Sigmoid colon (tissue), 6 donors: ENCODE measurements at regions not wholly inside any gene's neighbourhood (a gene's known extent, or its start where the extent isn't known, plus 50 kb on each side); places are given as distances from the start of the nearest gene placed in this dataset.

Experiments
- DNase-seq: peaks from one replicate; pipeline ENCODE4 v3.0.0-alpha.2; 2019
- H3K27ac ChIP-seq, 4 donors: fragments of 200-600 bp; sonication (generic); one replicate each; pipeline ENCODE4 v1.5.1; 2016 to 2019; ENCODE audit warnings: mild to moderate bottlenecking in 1 of 4
- H3K27me3 ChIP-seq, 3 donors: fragments of 200-600 bp; sonication (generic); one replicate each; pipeline ENCODE4 v1.5.1; 2019; ENCODE audit warnings: mild to moderate bottlenecking in 1 of 3
- H3K36me3 ChIP-seq, 4 donors: fragments of 200-600 bp; sonication (generic); one replicate each; pipeline ENCODE4 v1.5.1; 2016 to 2019
- H3K4me1 ChIP-seq, 4 donors: fragments of 200-600 bp; sonication (generic); one replicate each; pipeline ENCODE4 v1.5.1; 2017 to 2019
- H3K4me3 ChIP-seq, 4 donors: fragments of 200-600 bp; sonication (generic); one replicate each; pipeline ENCODE4 v1.5.1; 2017 to 2019; ENCODE audit warnings: mild to moderate bottlenecking in 2 of 4, moderate library complexity in 1 of 4
- H3K9me3 ChIP-seq, 4 donors: fragments of 200-600 bp in 3 of 4; sonication (generic) in 3 of 4; one replicate each; pipeline versions ENCODE4 v1.5.1 to v1.6.1; 2013 to 2019
- EP300 ChIP-seq, 4 donors: sonication (generic); formaldehyde crosslinking; IDR thresholded peaks; one replicate each; pipeline ENCODE4 v1.6.1; 2017; ENCODE audit warnings: antibody characterized with exemption in 4 of 4
- POLR2A ChIP-seq, 2 donors: fragments of 450-650 bp; IDR thresholded peaks; one replicate each; pipeline ENCODE4 v1.6.1; 2016; ENCODE audit warnings: antibody characterized with exemption in 2 of 2, mild to moderate bottlenecking in 2 of 2, moderate library complexity in 2 of 2
- POLR2AphosphoS5 ChIP-seq, 4 donors: sonication (generic); formaldehyde crosslinking; IDR thresholded peaks; one replicate each; pipeline ENCODE4 v1.6.1; 2017; ENCODE audit warnings: antibody characterized with exemption in 4 of 4
- WGBS, 2 donors: extraction: QIAGEN DNeasy Blood & Tissue Kit; methylation state at CpG; one replicate each; pipeline ENCODE4 v1.1.7; 2013; 5-methylcytosine and 5-hydroxymethylcytosine counted together
- intact Hi-C: fragments of 100-400 bp; cut with DNase I; formaldehyde crosslinking; loops from one replicate; pipeline ENCODE4 v1.15.1; 2023
- TF ChIP-seq, protein P1 (sequence below), 4 experiments: fragments of 450-650 bp in 3 of 4; fragments of 200-600 bp in 1 of 4; IDR thresholded peaks; one replicate each; pipeline ENCODE4 v1.5.1; 2016 to 2019; ENCODE audit warnings: antibody characterized with exemption in 4 of 4, mild to moderate bottlenecking in 3 of 4, moderate library complexity in 2 of 4
- donor health status: healthy with polysubstance abuse.
- donor health status: healthy.

- no peak overlapping the region for H3K27ac ChIP-seq
- TF ChIP-seq, protein P1, sequence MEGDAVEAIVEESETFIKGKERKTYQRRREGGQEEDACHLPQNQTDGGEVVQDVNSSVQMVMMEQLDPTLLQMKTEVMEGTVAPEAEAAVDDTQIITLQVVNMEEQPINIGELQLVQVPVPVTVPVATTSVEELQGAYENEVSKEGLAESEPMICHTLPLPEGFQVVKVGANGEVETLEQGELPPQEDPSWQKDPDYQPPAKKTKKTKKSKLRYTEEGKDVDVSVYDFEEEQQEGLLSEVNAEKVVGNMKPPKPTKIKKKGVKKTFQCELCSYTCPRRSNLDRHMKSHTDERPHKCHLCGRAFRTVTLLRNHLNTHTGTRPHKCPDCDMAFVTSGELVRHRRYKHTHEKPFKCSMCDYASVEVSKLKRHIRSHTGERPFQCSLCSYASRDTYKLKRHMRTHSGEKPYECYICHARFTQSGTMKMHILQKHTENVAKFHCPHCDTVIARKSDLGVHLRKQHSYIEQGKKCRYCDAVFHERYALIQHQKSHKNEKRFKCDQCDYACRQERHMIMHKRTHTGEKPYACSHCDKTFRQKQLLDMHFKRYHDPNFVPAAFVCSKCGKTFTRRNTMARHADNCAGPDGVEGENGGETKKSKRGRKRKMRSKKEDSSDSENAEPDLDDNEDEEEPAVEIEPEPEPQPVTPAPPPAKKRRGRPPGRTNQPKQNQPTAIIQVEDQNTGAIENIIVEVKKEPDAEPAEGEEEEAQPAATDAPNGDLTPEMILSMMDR (IDR thresholded peaks at IDR 0.05) = no peak
- TF ChIP-seq EP300 (IDR thresholded peaks at IDR 0.05) (no peak), POLR2A (IDR thresholded peaks at IDR 0.05) (no peak), POLR2AphosphoS5 (IDR thresholded peaks at IDR 0.05) (no peak)
- no peaks in the 10 kb centered on the region for H3K27me3 ChIP-seq
- WGBS, 2 donors = 86 to 95% methylated on average over 3 of the region's 3 CpGs
- no peaks in the 10 kb centered on the region for H3K9me3 ChIP-seq
- H3K4me3 ChIP-seq = no peak overlapping the region
- H3K4me1 ChIP-seq = peaks cover 0 to 36% (median 29%) of the 10 kb centered on the region in 4 donors
- intact Hi-C loops = no loop called here
- DNase-seq = no peak
- no peaks in the 10 kb centered on the region for H3K36me3 ChIP-seq
These were observed 165.7 kb upstream of the TSC22D2 start for GRCh38 chr3:150242220-150242936.

DNA sequence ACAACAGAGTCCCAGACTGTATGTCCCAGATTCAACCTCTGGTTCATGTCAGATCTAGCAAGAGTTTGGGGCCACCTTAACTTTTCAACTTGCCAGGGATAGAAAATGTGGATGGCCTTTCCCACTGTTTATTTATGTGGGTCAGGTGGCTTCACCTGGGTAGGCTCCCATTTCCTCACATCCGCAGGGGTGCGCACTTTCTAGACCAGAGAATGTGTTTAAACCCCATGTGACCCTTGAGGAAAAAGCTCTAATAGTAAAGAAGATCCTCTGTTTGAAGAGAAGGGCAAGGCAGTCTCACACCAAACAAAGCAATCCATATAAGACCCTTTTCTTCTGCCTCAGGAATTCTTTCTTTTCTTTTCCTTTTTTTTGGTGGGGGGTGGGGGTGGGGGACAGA, 167.2 kb upstream of the TSC22D2 start:
- no peaks in the 10 kb centered on the region for H3K36me3 ChIP-seq
- no peak for DNase-seq
- no peaks in the 10 kb centered on the region for H3K27me3 ChIP-seq
- WGBS, 2 donors = 91 to 92% methylated on average over 2 of the region's 2 CpGs
- no peak for TF ChIP-seq EP300 (IDR thresholded peaks at IDR 0.05)
- TF ChIP-seq POLR2AphosphoS5 (IDR thresholded peaks at IDR 0.05) = no peak
- TF ChIP-seq POLR2A (IDR thresholded peaks at IDR 0.05) = no peak
- TF ChIP-seq, protein P1 (IDR thresholded peaks at IDR 0.05) = no peak
- H3K4me1 ChIP-seq = peaks cover 0 to 51% (median 44%) of the 10 kb centered on the region in 4 donors
- H3K27ac ChIP-seq = no peak overlapping the region
- H3K4me3 ChIP-seq = no peak overlapping the region
- intact Hi-C loops = no loop called here
- H3K9me3 ChIP-seq = no peaks in the 10 kb centered on the region

DNA sequence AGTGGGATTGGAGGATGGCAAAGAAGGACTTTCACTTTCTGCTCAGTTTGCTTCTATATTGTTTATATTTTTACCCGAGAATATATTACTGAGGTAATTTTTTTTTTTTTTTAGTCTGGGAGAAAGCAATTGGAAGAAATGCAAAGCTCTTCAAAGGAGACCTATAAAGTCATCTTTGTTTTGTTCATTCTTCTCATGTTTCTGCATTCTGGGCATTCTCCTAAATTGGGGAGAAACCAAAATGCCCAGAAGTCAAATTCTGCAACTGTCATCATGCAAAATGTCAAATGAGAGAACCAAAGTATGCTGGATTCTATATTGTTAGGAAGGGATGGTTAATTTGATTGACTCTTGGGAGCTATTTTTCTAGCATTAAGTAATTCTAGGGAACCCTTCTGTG, 168.3 kb upstream of the TSC22D2 start:
- WGBS, 2 donors = 12 to 47% methylated on average over 1 of the region's 1 CpG
- no peak for DNase-seq
- no peaks in the 10 kb centered on the region for H3K27me3 ChIP-seq
- H3K9me3 ChIP-seq = no peaks in the 10 kb centered on the region
- H3K4me1 ChIP-seq = peaks cover 0 to 61% (median 54%) of the 10 kb centered on the region in 4 donors
- no peak overlapping the region for H3K4me3 ChIP-seq
- intact Hi-C loops = no loop called here
- H3K27ac ChIP-seq = no peak overlapping the region
- no peaks in the 10 kb centered on the region for H3K36me3 ChIP-seq
- TF ChIP-seq EP300 (IDR thresholded peaks at IDR 0.05) (no peak), POLR2A (IDR thresholded peaks at IDR 0.05) (no peak), POLR2AphosphoS5 (IDR thresholded peaks at IDR 0.05) (no peak)
- TF ChIP-seq, protein P1 (IDR thresholded peaks at IDR 0.05) = no peak

- Histone ChIP-seq H3K4me1 (peaks cover 0 to 64% (median 55%) of the 10 kb centered on the region in 4 donors), H3K9me3 (no peaks in the 10 kb centered on the region), H3K27me3 (no peaks in the 10 kb centered on the region), H3K36me3 (no peaks in the 10 kb centered on the region), H3K4me3 (no peak overlapping the region), H3K27ac (peak overlapping the region in 2 of 4 donors; percentile 70 to 85)
- WGBS, 2 donors = 34 to 74% methylated on average over 5 of the region's 5 CpGs
- DNase-seq = no peak
- intact Hi-C loops = no loop called here
- TF ChIP-seq, protein P1 (IDR thresholded peaks at IDR 0.05) = no peak
- TF ChIP-seq EP300 (IDR thresholded peaks at IDR 0.05) (no peak), POLR2A (IDR thresholded peaks at IDR 0.05) (no peak), POLR2AphosphoS5 (IDR thresholded peaks at IDR 0.05) (no peak)
These were observed 169.0 kb upstream of the TSC22D2 start for GRCh38 chr3:150238995-150239619.
